ENCODE measurements at regions not wholly inside any gene's neighbourhood (a gene's known extent, or its start where the extent isn't known, plus 50 kb on each side); places are given as distances from the start of the nearest gene placed in this dataset.
"Not testable (repeated sequence)": the region's sequence is repeated elsewhere in the genome, so short reads cannot be mapped to it uniquely, and the experiment has no call there.

GRCh38 chr3:78462021-78462420 lies 1305.8 kb downstream of the ROBO1 start:
- no peak for DNase-seq (ENCODE audit: low read depth, low spot score)
- in situ Hi-C loops (cut with HindIII; ENCODE audit: low pct_unique_long_range_greater_than_20kb, low sequenced_read_pairs) = no loop called here

GRCh38 chr3:78476076-78476475 lies 1291.7 kb downstream of the ROBO1 start:
- no peak for DNase-seq (ENCODE audit: low read depth, low spot score)
- in situ Hi-C loops (cut with HindIII; ENCODE audit: low pct_unique_long_range_greater_than_20kb, low sequenced_read_pairs) = no loop called here

GRCh38 chr3:78481050-78481449 lies 1286.7 kb downstream of the ROBO1 start:
- DNase-seq (ENCODE audit: low read depth, low spot score) = no peak
- in situ Hi-C loops (cut with HindIII; ENCODE audit: low pct_unique_long_range_greater_than_20kb, low sequenced_read_pairs) = no loop called here

- no peak for DNase-seq (ENCODE audit: low read depth, low spot score)
- in situ Hi-C loops (cut with HindIII; ENCODE audit: low pct_unique_long_range_greater_than_20kb, low sequenced_read_pairs) = no loop called here
Observed at GRCh38 chr3:78483090-78483489, 1284.7 kb downstream of the ROBO1 start.

GRCh38 chr3:78494851-78495250 lies 1272.9 kb downstream of the ROBO1 start:
- in situ Hi-C loops (cut with HindIII; ENCODE audit: low pct_unique_long_range_greater_than_20kb, low sequenced_read_pairs) = no loop called here
- DNase-seq (ENCODE audit: low read depth, low spot score) = no peak

DNA sequence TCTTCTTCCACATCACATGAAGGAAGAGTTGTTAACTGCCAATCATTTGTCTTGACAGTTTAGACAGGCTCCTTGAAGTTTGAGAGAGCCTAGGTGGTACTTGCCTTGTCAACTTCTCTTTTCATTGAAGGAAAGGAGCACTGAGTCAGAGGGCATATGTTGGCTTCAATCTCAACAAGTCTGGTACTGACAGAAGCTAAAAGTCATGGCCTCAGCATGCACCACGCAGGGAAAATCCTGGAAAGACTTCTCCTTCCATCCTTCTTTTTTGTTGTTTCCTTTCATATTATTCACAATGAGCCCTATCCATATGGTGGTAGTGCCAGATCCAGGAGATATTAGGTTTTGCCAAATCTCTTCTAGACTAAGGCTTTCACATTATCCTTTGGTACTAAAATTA lies 1272.5 kb downstream of the ROBO1 start:
- in situ Hi-C loops (cut with HindIII; ENCODE audit: low pct_unique_long_range_greater_than_20kb, low sequenced_read_pairs) = no loop called here

DNA sequence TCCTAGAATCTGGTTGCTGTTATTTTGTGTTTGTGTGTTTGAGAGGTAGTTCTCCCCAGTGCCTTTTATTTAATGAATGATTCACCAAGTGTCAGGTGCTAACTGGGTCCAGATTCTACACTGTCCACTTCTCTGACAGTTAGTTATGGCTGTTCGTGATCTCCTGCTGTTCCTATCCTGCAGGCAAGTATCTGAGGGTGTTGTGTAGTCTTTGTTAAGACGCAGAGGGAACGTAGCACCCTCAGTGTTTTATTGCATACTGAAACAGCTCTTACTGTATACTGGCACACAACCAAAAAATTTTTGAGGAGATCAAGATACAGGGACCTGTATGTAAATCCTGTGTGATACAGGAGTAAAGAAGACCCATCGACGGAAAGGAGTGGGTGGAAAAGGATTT lies 1271.3 kb downstream of the ROBO1 start:
- no peak for DNase-seq (ENCODE audit: low read depth, low spot score)
- in situ Hi-C loops (cut with HindIII; ENCODE audit: low pct_unique_long_range_greater_than_20kb, low sequenced_read_pairs) = no loop called here

More for the DNA sequence above, 1272.5 kb downstream of the ROBO1 start:
- DNase-seq (ENCODE audit: low read depth, low spot score) = no peak

DNA sequence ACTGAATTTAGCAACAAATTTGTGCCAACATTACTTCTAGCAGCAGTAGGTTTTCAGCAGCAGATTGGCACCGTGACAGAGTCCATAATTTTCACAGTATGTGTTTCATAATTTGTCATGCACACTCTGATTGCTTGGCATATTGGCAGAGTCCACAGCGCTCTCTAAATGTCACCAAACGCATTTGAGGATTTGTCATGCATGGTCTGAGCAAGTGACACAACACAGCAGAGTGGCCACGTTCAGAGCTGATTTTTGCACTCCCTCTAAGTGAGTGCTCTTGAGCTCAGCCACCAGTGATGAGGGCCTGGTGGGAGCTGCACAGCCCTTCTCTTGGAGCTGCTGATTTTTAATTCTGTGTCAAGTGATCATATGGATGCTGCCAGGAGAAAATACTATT lies 1270.8 kb downstream of the ROBO1 start:
- in situ Hi-C loops (cut with HindIII; ENCODE audit: low pct_unique_long_range_greater_than_20kb, low sequenced_read_pairs) = no loop called here
- no peak for DNase-seq (ENCODE audit: low read depth, low spot score)

DNA sequence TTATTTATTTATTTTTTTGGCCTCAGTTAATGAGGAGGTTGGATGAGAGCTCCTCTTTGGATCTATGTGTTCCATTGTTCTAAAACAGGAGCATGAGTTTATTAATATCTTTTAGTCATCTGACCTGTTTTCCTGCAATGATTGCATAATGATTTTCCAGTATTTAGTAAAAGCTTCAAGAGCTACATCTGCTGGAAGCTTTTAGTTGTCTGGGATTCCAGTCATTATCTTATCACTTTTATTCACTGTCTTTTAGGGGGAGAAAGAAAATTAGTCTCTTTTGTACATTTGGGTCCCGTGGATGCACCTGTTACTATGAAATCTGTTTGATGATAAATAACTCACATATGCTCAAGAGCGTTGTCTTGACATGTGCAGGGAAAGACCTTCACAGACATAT lies 1270.0 kb downstream of the ROBO1 start:
- DNase-seq (ENCODE audit: low read depth, low spot score) = no peak
- in situ Hi-C loops (cut with HindIII; ENCODE audit: low pct_unique_long_range_greater_than_20kb, low sequenced_read_pairs) = no loop called here

DNA sequence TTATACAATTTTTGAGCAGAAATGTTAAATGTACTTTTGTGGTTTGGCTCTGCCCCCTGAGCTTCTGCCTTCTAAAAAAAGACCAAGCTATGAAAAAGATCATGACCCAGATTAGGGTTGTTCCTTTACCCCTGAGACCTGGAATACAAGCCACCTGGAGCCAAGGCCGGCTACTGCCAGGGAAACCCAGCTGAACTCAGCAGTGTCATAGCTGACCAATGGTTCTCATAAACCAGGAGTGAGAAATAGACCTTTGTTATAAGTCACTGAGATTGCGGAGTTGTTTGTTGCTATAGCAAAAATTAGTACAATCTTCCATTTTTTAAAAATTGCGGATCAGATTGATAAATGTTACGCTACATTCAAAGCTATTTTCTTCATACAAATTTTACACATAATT lies 1261.7 kb downstream of the ROBO1 start:
- DNase-seq (ENCODE audit: low read depth, low spot score) = no peak

GRCh38 chr3:78506581-78507195 lies 1261.1 kb downstream of the ROBO1 start:
- in situ Hi-C loops (cut with HindIII; ENCODE audit: low pct_unique_long_range_greater_than_20kb, low sequenced_read_pairs) = no loop called here
- no peak for DNase-seq (ENCODE audit: low read depth, low spot score)

More for the DNA sequence above, 1261.7 kb downstream of the ROBO1 start:
- in situ Hi-C loops (cut with HindIII; ENCODE audit: low pct_unique_long_range_greater_than_20kb, low sequenced_read_pairs) = no loop called here

DNA sequence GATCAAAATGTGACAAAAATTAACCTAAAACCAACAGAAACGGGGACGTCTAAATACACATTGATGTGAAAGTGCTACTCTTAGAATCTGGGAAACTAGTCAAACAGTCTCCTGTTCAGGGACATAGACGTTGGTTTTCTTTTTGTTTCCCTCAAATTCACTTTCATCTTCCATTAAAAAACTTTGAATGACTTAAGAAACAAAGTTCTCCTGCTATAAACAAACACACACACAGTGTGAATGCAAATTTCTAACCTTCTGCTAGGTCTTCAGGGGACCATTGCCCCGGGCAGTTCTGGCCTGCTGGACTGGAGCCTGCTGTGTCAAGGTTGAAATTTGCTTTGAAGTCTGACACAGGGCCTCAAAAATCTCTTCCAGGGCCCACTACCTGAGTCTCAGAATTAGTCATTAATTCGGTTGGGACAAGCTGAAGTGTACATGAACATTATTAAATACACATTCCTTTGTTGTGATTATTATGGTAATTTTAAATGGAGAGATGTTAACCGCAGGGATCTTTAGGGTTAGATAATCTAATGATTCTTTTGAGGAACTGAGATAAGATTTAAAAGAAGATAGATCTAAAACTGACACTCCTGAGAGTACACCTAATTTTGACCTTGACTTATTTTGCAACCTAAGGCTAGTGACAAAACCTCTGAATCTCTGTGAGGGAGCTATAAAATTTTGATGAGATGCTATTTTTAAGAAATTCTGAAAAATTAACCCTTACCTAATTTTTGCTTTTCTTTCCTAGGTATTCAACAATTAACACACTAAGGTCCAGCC lies 1260.4 kb downstream of the ROBO1 start:
- in situ Hi-C loops (cut with HindIII; ENCODE audit: low pct_unique_long_range_greater_than_20kb, low sequenced_read_pairs) = no loop called here
- DNase-seq (ENCODE audit: low read depth, low spot score) = no peak

DNA sequence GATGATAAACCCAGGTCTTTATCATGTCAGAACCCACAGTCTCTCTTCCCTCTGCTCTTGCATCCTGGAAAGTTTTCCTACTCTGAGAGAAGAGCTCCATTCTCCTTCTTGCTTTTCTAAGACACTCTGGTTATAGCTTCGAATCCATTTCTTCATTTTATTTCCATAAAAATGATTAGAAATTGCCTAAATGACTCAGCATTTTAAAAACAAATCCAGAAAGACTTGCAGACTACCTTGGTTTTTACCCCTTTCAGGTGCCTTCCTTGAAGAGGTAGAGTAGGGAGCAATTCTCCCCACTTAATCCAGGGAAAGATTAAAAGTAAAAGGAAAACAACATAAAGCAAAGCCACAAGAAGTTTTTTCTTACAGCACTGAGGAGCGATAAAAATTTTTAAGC lies 1256.0 kb downstream of the ROBO1 start:
- in situ Hi-C loops (cut with HindIII; ENCODE audit: low pct_unique_long_range_greater_than_20kb, low sequenced_read_pairs) = no loop called here
- no peak for DNase-seq (ENCODE audit: low read depth, low spot score)

DNA sequence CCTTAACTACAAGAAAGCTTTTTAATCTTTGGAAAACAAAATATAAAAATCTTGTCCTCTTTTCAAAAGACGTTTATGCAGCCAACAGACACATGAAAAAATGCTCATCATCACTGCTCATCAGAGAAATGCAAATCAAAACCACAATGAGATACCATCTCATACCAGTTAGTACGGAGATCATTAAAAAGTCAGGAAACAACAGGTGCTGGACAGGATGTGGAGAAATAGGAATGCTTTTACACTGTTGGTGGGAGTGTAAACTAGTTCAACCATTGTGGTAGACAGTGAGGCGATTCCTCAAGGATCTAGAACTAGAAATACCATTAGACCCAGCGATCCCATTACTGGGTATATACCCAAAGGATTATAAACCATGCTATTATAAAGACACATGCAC lies 1255.0 kb downstream of the ROBO1 start:
- in situ Hi-C loops (cut with HindIII; ENCODE audit: low pct_unique_long_range_greater_than_20kb, low sequenced_read_pairs); DNase-seq (ENCODE audit: low read depth, low spot score): not testable (repeated sequence)

DNA sequence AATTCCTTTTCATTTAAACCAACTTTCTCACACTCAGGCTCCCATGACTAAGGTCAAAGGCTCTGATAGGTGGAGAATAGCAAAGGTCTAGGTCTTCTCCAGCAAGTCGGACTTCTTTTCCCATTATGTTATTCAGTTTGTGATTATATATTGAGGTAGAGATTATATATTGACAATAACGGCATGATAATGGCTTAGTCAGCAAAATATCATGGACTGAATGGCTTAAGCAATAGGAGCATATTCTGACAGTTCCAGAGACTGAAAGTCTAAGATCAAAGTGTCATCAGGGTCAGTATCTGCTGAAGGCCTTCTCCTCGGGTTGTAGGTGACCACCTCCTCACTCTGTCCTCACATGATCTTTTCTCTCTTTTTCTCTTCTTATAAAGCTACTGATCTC lies 1251.4 kb downstream of the ROBO1 start:
- in situ Hi-C loops (cut with HindIII; ENCODE audit: low pct_unique_long_range_greater_than_20kb, low sequenced_read_pairs) = no loop called here
- no peak for DNase-seq (ENCODE audit: low read depth, low spot score)

DNA sequence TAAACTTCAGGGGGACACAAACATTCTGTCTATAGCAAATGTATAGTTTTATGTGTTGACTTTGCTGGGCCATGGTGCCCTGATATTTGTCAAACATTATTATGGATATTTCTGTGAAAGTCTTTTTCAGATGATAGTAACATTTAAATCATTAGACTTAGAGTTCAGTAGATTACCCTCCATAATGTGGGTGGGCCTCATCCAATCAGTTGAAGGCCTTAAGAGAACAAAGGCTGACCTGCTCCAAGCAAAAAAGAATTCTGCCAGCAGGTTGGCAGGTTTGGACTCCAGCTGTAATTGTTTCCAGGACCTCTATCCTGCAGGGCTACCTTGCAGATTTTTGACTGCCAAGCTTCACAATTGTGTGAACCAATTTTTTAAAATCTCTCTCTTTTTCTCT lies 1250.9 kb downstream of the ROBO1 start:
- in situ Hi-C loops (cut with HindIII; ENCODE audit: low pct_unique_long_range_greater_than_20kb, low sequenced_read_pairs) = no loop called here
- no peak for DNase-seq (ENCODE audit: low read depth, low spot score)

- no peak for DNase-seq (ENCODE audit: low read depth, low spot score)
- in situ Hi-C loops (cut with HindIII; ENCODE audit: low pct_unique_long_range_greater_than_20kb, low sequenced_read_pairs) = no loop called here
Observed at GRCh38 chr3:78517965-78518364, 1249.8 kb downstream of the ROBO1 start.

DNA sequence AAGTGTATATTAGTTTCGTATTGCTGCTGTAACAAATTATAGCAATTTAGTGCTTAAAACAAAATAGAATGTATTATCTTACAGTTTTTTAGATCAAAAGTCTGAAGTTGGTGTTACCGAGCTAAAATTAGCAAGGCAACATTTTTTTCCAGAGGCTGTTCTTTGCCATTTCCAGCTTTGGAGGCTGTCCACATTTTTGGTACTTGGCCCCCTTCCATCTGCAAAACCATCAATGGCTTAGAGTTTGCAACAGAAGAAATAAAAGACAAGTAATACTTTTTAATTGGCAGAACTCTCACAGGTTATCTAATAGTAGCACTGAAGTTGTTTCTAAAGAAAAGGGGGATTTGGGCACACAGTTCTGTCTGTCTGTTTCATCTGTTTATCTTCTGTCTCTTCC lies 1248.5 kb downstream of the ROBO1 start:
- no peak for DNase-seq (ENCODE audit: low read depth, low spot score)
- in situ Hi-C loops (cut with HindIII; ENCODE audit: low pct_unique_long_range_greater_than_20kb, low sequenced_read_pairs) = no loop called here

DNA sequence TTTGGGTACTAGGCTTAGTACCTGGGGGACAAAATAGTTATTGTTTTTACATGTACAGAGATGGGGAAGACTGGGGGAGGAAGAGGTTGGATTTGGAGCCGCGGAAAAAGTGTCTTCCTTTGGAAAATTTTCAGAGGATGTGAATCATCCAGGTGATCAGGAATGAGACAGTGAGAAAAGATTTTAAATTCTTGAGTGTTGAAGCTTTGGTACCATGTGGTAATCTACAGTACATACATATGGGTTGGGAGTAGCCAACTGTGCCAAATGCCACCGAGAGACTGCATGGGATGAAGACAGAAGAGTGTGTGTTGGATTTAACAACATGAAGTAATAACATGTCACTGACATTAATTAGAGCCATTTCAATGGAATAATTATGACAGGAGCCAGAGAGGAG lies 1238.2 kb downstream of the ROBO1 start:
- DNase-seq (ENCODE audit: low read depth, low spot score) = no peak
- in situ Hi-C loops (cut with HindIII; ENCODE audit: low pct_unique_long_range_greater_than_20kb, low sequenced_read_pairs) = no loop called here

All from SK-MEL-5 (cell line).